B cell (primary cell): ENCODE measurements at regions not wholly inside any gene's neighbourhood (a gene's known extent, or its start where the extent isn't known, plus 50 kb on each side); places are given as distances from the start of the nearest gene placed in this dataset.

Experiments
- ATAC-seq: fragments of 200-7000 bp; cut with Tn5 transposase; one replicate; pipeline ENCODE4 v1.10.0; 2021; ENCODE audit warnings: low read depth, mild to moderate bottlenecking, moderate number of reproducible peaks, moderate library complexity
- CTCF ChIA-PET: fragments of 350-600 bp; sonication (Branson Sonifier 250); formaldehyde crosslinking; loops from one replicate; lab custom pipeline; 2021; ENCODE audit warnings: antibody characterized with exemption, inconsistent platforms; lab: Charles Lee
- POLR2A ChIA-PET: fragments of 350-600 bp; sonication (Branson Sonifier 250); formaldehyde crosslinking; loops from one replicate; lab custom pipeline; 2021; ENCODE audit warnings: antibody characterized with exemption; lab: Charles Lee
- DNase-seq: peaks from one replicate; pipeline ENCODE4 v3.0.0; 2013
- H2AFZ ChIP-seq: 2 replicates; pipeline ENCODE4 v1.6.1; 2012; ENCODE audit warnings: mild to moderate bottlenecking, low read depth, low read length; ENCODE audit not compliant: insufficient read depth, poor library complexity, severe bottlenecking
- H3K27ac ChIP-seq, 2 donors: 1 replicate in 1 of 2; 2 replicates in 1 of 2; pipeline ENCODE4 v1.5.1; 2012 to 2013; ENCODE audit warnings: low read length in 2 of 2, mild to moderate bottlenecking in 2 of 2, moderate library complexity in 1 of 2
- H3K27me3 ChIP-seq, 4 experiments: fragments of 200-600 bp in 1 of 4; sonication (generic) in 1 of 4; replicated peaks in 1 of 4; 1 replicate in 2 of 4; 2 replicates in 2 of 4; pipeline versions ENCODE4 v1.6.1 to v1.7.0; 2013 to 2016; ENCODE audit warnings: low read length in 3 of 4, mild to moderate bottlenecking in 2 of 4, mixed read lengths in 1 of 4, moderate library complexity in 1 of 4; ENCODE audit not compliant: insufficient read depth in 4 of 4, control insufficient read depth in 3 of 4; ENCODE audit errors: control extremely low read depth in 1 of 4
- H3K36me3 ChIP-seq, 2 experiments: replicated peaks in 1 of 2; 1 replicate in 1 of 2; 2 replicates in 1 of 2; pipeline versions ENCODE4 v1.6.1 to v1.7.1; 2013; ENCODE audit warnings: low read length in 1 of 2; ENCODE audit not compliant: insufficient read depth in 2 of 2, control insufficient read depth in 1 of 2; ENCODE audit errors: control extremely low read depth in 1 of 2, extremely low read depth in 1 of 2
- H3K4me1 ChIP-seq, 2 donors: fragments of 200-600 bp in 1 of 2; sonication (generic) in 1 of 2; 1 replicate in 1 of 2; 2 replicates in 1 of 2; pipeline versions ENCODE4 v1.5.1 to v1.6.1; 2013 to 2017; ENCODE audit warnings: low read length in 2 of 2; ENCODE audit not compliant: control insufficient read depth in 2 of 2, insufficient read depth in 2 of 2
- H3K4me2 ChIP-seq: replicated peaks from 2 replicates; pipeline ENCODE3; 2012; ENCODE audit warnings: mild to moderate bottlenecking, low read depth, low read length; ENCODE audit not compliant: poor library complexity, severe bottlenecking
- H3K4me3 ChIP-seq, 5 experiments: fragments of 200-600 bp in 1 of 5; sonication (generic) in 1 of 5; 1 replicate in 3 of 5; 2 replicates in 2 of 5; pipeline versions ENCODE4 v1.5.1 to v1.7.0; 2011 to 2016; ENCODE audit warnings: low read length in 4 of 5, mild to moderate bottlenecking in 4 of 5, low read depth in 2 of 5, control low read depth in 1 of 5, moderate library complexity in 1 of 5; ENCODE audit not compliant: insufficient read depth in 1 of 5; ENCODE audit errors: control extremely low read depth in 1 of 5, extremely low read depth in 1 of 5
- H3K79me2 ChIP-seq: fragments of 200-600 bp; sonication (generic); one replicate; pipeline ENCODE4 v1.6.0; 2016; ENCODE audit warnings: low read length; ENCODE audit not compliant: control insufficient read depth, insufficient read depth
- H3K9ac ChIP-seq: fragments of 200-600 bp; sonication (generic); 2 replicates; pipeline ENCODE4 v1.6.1; 2017; ENCODE audit warnings: mild to moderate bottlenecking, low read length, moderate library complexity
- H3K9me3 ChIP-seq, 3 donors: one replicate each; pipeline versions ENCODE4 v1.6.1 to v1.7.1; 2013; ENCODE audit warnings: low read length in 2 of 3; ENCODE audit not compliant: control insufficient read depth in 2 of 3, insufficient read depth in 1 of 3; ENCODE audit errors: control extremely low read depth in 1 of 3
- H4K20me1 ChIP-seq: 2 replicates; pipeline ENCODE4 v1.6.0; 2012; ENCODE audit warnings: mild to moderate bottlenecking, low read length; ENCODE audit not compliant: insufficient read depth, control insufficient read depth, poor library complexity, severe bottlenecking
- H3K27ac Mint-ChIP-seq: one replicate; pipeline ENCODE4 v1.8.0; 2021; ENCODE audit warnings: mixed read lengths
- H3K27me3 Mint-ChIP-seq: one replicate; pipeline ENCODE4 v1.8.0; 2021; ENCODE audit warnings: mixed read lengths
- H3K4me1 Mint-ChIP-seq: one replicate; pipeline ENCODE4 v1.8.0; 2021; ENCODE audit warnings: mixed read lengths
- H3K4me3 Mint-ChIP-seq: one replicate; pipeline ENCODE4 v1.8.0; 2021; ENCODE audit warnings: mixed read lengths
- H3K9me3 Mint-ChIP-seq: one replicate; pipeline ENCODE4 v1.8.0; 2022; ENCODE audit warnings: mixed read lengths; ENCODE audit not compliant: insufficient read depth
- CTCF ChIP-seq: fragments of 200-600 bp; IDR thresholded peaks from one replicate; pipeline ENCODE4 v1.8.0; 2022; ENCODE audit warnings: antibody characterized with exemption, mild to moderate bottlenecking
- EZH2 ChIP-seq: IDR thresholded peaks from 2 replicates; pipeline ENCODE4 v1.6.1; 2012; ENCODE audit warnings: borderline replicate concordance, low read depth, mild to moderate bottlenecking, moderate library complexity, low read length; ENCODE audit not compliant: insufficient read depth, poor library complexity, severe bottlenecking
- WGBS: methylation state at CpG from one replicate; pipeline ENCODE4 v1.1.5; 2013; ENCODE audit warnings: missing lambda C conversion rate; ENCODE audit not compliant: insufficient coverage; 5-methylcytosine and 5-hydroxymethylcytosine counted together
- intact Hi-C: fragments of 100-400 bp; cut with micrococcal nuclease; formaldehyde crosslinking; loops from one replicate; pipeline ENCODE4 v1.10.0; 2022

- ChIA-PET POLR2A (no interaction called here), CTCF (interaction anchor here (1.0 to 1.7 kb wide), 3 partner anchors 8 to 11 kb away, joined by 4 to 8 read pairs (median 7); no protein-coding TSS in a partner anchor)
- Mint-ChIP-seq H3K27ac (no peak overlapping the region), H3K27me3 (peaks cover 49% of the 10 kb centered on the region), H3K4me3 (no peak overlapping the region), H3K4me1 (peaks cover 3% of the 10 kb centered on the region), H3K9me3 (no peaks in the 10 kb centered on the region)
- intact Hi-C loops, result loop anchor here (5.0 kb wide), 1 partner anchor 908 kb away; no protein-coding TSS in a partner anchor
- H3K9me3 ChIP-seq, result peaks cover 0 to 13% (median 0%) of the 10 kb centered on the region in 3 donors
- no peak overlapping the region for H3K27ac ChIP-seq
- WGBS, result 80% methylated on average over 4 of the region's 8 CpGs
- no peak overlapping the region for H2AFZ ChIP-seq
- no peak overlapping the region for H3K4me3 ChIP-seq
- no peaks in the 10 kb centered on the region for H3K79me2 ChIP-seq
- H3K9ac ChIP-seq, result no peak overlapping the region
- no peaks in the 10 kb centered on the region for H3K4me1 ChIP-seq
- H3K36me3 ChIP-seq, result no peaks in the 10 kb centered on the region
- DNase-seq, result no peak
- TF ChIP-seq CTCF (no peak), EZH2 (no peak)
- peaks cover 0 to 15% (median 3%) of the 10 kb centered on the region in 4 experiments for H3K27me3 ChIP-seq
- ATAC-seq, result no peak
- H4K20me1 ChIP-seq, result no peaks in the 10 kb centered on the region
- H3K4me2 ChIP-seq, result no peak overlapping the region
Observed at GRCh38 chr1:181425566-181425965, 57.8 kb upstream of the CACNA1E start.

GRCh38 chr1:181429462-181429861 lies 53.9 kb upstream of the CACNA1E start:
- DNase-seq, result no peak
- Histone ChIP-seq H3K9me3 (peaks cover 0 to 11% (median 0%) of the 10 kb centered on the region in 3 donors), H3K4me1 (no peaks in the 10 kb centered on the region), H3K27ac (no peak overlapping the region), H3K9ac (no peak overlapping the region), H3K4me3 (no peak overlapping the region), H3K36me3 (no peaks in the 10 kb centered on the region), H3K27me3 (peaks cover 0 to 15% (median 2%) of the 10 kb centered on the region in 4 experiments), H2AFZ (no peak overlapping the region), H4K20me1 (no peaks in the 10 kb centered on the region), H3K79me2 (no peaks in the 10 kb centered on the region), H3K4me2 (no peak overlapping the region)
- POLR2A ChIA-PET, result no interaction called here
- WGBS, result 76% methylated on average over 2 of the region's 3 CpGs
- no peak overlapping the region for H3K27ac Mint-ChIP-seq
- ATAC-seq, result no peak
- H3K4me3 Mint-ChIP-seq, result no peak overlapping the region
- peaks cover 3% of the 10 kb centered on the region for H3K4me1 Mint-ChIP-seq
- no peaks in the 10 kb centered on the region for H3K9me3 Mint-ChIP-seq
- TF ChIP-seq CTCF (no peak), EZH2 (no peak)
- CTCF ChIA-PET, result interaction anchor here (1.5 kb wide), 1 partner anchor 12 kb away, joined by 3 read pairs; no protein-coding TSS in a partner anchor
- H3K27me3 Mint-ChIP-seq, result peaks cover 44% of the 10 kb centered on the region
- intact Hi-C loops, result loop anchor here (5.0 kb wide), 1 partner anchor 912 kb away; no protein-coding TSS in a partner anchor
